ENCODE measurements at regions not wholly inside any gene's neighbourhood (a gene's known extent, or its start where the extent isn't known, plus 50 kb on each side); places are given as distances from the start of the nearest gene placed in this dataset.

DNA sequence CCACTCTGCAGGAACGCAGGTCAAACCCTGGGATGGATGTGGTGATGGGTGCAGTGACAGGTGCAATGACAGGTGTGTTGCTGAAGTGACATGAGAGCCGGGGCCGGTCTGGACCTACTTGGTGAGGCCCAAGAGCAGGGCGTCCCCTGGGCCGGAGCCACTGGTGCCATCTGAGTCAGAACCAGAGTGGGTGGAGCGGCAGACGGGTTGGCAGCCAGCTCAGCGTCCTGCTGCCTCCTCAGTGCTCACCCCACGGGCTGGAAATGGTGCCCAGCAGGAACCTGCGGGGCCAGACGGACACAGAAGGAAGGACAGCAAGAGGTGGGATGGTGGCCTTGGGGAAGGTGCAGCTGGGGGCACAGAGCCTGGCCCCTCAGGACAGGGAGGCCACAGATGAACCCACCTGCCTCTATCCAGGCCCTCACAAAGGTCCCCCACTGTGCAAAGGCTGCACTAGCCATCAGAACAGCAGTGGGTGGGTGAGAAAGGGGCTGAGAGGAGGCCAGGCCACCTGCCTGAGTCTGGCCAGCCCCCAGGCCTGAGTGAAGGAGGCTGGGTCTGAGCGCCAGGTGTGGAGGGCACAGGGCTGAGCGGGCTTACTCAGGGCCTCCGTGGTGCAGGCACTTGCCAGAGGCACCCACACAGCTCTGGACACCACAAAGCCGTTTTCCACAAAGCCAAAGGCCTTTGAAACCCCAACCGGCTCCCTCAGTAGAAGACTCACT lies 129.0 kb upstream of the PPP2R2D start:
- H3K27me3 Mint-ChIP-seq: peaks cover 10% of the 10 kb centered on the region
- no peak for DNase-seq (ENCODE audit: low spot score in 2 of 2)
- ATAC-seq (replicated peaks; ENCODE audit: extremely low read depth, poor library complexity, severe bottlenecking): no peak
- H3K36me3 Mint-ChIP-seq (ENCODE audit: insufficient read depth): no peaks in the 10 kb centered on the region
- H3K4me1 Mint-ChIP-seq: no peaks in the 10 kb centered on the region
- H3K4me3 Mint-ChIP-seq: no peak overlapping the region
- peaks cover 5% of the 10 kb centered on the region for H3K9me3 Mint-ChIP-seq
- no peak overlapping the region for H3K27ac Mint-ChIP-seq (ENCODE audit: low read depth)

DNA sequence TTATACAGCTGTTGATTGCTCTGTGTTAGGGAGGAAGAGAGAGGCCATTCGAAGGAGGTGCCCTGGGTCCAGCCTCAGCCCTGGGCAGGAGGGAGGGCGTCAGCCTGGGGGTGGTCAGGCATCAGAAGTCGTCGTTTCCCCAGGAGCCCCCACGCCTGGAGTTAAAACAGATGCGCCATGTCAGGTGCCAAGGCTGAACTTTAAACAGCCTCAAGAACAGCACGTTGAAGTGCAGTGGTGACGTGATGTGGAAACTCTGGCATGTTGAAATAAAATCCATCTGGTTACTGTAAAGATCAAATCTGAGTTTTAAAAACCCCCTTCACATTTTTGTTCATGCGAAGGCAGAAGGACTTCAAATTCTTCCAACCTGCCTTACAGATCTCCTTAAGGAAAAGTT lies 128.4 kb upstream of the PPP2R2D start:
- H3K9me3 Mint-ChIP-seq: peaks cover 11% of the 10 kb centered on the region
- no peaks in the 10 kb centered on the region for H3K4me1 Mint-ChIP-seq
- no peaks in the 10 kb centered on the region for H3K36me3 Mint-ChIP-seq (ENCODE audit: insufficient read depth)
- H3K4me3 Mint-ChIP-seq: no peak overlapping the region
- ATAC-seq (replicated peaks; ENCODE audit: extremely low read depth, poor library complexity, severe bottlenecking): no peak
- no peak for DNase-seq (ENCODE audit: low spot score in 2 of 2)
- peaks cover 10% of the 10 kb centered on the region for H3K27me3 Mint-ChIP-seq
- peak overlapping the region; percentile 66 for H3K27ac Mint-ChIP-seq (ENCODE audit: low read depth)

DNA sequence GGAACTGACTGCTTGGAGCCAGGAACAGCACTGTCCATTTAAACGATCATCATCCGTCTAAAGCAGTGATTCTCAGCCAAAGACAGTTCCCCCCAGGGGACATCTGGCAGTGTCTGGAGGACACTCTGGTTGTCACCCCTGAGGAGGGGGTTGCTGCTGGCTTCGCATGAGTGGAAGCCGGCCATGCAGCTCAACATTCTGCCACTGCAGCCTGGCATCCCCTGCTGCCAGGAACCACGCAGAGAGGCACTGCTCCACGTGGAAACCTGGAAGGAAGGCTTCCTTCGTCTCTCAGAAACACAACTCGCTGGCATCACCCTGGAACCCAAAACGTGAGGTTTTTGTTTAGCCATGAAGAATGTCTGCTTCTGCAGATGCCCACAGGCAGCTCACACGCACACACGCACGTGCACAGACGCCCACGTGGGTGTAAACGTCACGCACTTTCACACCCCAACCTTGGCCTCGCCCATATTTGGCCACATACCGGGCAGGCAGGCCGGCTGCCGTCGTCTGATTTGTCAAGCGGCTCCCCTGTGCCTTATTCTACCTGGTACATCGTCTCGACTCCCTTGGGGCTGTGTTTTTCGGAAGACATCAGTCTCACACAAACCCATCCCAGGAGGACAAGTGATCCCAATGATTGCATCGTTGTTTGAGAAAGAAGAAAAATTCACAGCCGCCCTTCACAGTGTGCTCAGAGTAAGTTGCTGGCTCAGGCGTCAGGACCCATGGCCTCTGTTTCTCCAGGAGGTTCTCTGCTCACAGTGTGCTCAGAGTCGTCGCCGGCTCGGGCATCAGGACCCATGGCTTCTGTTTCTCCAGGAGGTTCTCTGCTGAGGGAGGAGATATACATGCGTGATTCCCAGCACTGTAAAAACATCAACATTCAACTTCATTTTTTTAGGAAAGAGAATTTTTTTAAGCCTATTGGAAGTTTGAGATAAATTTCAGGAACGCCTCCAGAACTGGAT lies 127.2 kb upstream of the PPP2R2D start:
- H3K4me1 Mint-ChIP-seq: no peaks in the 10 kb centered on the region
- H3K9me3 Mint-ChIP-seq: peaks cover 18% of the 10 kb centered on the region
- no peaks in the 10 kb centered on the region for H3K36me3 Mint-ChIP-seq (ENCODE audit: insufficient read depth)
- H3K4me3 Mint-ChIP-seq: no peak overlapping the region
- H3K27ac Mint-ChIP-seq (ENCODE audit: low read depth): no peak overlapping the region
- no peak for ATAC-seq (replicated peaks; ENCODE audit: extremely low read depth, poor library complexity, severe bottlenecking)
- no peak for DNase-seq (ENCODE audit: low spot score in 2 of 2)
- peaks cover 10% of the 10 kb centered on the region for H3K27me3 Mint-ChIP-seq

DNA sequence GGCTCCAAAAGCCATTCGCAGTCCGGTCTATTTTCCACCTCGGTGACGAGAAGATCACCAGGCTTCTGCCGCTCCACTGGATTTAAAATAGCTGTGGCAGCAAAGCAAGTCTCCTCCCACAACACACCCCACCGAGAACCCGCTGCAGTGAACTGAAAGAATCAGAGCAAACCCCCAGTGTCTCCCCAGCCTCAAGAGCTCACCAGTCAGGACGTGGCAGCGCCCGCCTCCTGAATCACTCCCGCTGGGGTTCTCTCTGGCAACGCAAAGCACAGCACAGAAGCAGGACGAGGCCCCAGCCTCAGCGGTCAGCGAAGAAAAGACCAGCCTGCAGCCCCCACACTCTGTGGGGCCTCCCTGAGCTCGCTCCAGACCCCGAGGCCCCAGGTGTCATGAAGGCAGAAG lies 126.1 kb upstream of the PPP2R2D start:
- no peaks in the 10 kb centered on the region for H3K36me3 Mint-ChIP-seq (ENCODE audit: insufficient read depth)
- ATAC-seq (replicated peaks; ENCODE audit: extremely low read depth, poor library complexity, severe bottlenecking): no peak
- no peaks in the 10 kb centered on the region for H3K4me1 Mint-ChIP-seq
- H3K4me3 Mint-ChIP-seq: no peak overlapping the region
- peaks cover 11% of the 10 kb centered on the region for H3K27me3 Mint-ChIP-seq
- H3K27ac Mint-ChIP-seq (ENCODE audit: low read depth): no peak overlapping the region
- DNase-seq (ENCODE audit: low spot score in 2 of 2): no peak
- peaks cover 18% of the 10 kb centered on the region for H3K9me3 Mint-ChIP-seq

DNA sequence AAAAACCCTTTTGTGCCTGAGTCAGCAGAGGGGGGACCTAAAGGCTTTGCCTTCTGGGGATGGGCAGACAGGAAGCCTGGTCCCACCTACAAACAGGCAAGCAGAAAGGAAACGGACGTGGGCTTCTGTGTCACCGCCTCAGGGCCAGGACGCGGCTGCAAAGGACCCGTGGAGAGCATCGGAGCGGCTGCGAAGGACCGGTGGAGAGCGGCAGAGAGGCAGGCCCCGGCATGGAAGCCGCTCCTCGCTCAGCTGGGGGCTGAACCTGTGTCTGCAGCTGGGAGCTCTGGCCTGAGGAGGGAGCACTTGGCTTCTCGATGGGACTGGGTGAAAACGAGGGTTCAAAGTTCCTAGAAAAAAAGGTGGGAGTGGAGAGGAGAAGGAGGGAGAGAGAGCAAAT lies 125.4 kb upstream of the PPP2R2D start:
- DNase-seq (ENCODE audit: low spot score in 2 of 2) (no peak), ATAC-seq (replicated peaks; ENCODE audit: extremely low read depth, poor library complexity, severe bottlenecking) (no peak)
- no peaks in the 10 kb centered on the region for H3K36me3 Mint-ChIP-seq (ENCODE audit: insufficient read depth)
- H3K27me3 Mint-ChIP-seq: peaks cover 11% of the 10 kb centered on the region
- no peak overlapping the region for H3K27ac Mint-ChIP-seq (ENCODE audit: low read depth)
- no peaks in the 10 kb centered on the region for H3K4me1 Mint-ChIP-seq
- peaks cover 18% of the 10 kb centered on the region for H3K9me3 Mint-ChIP-seq
- no peak overlapping the region for H3K4me3 Mint-ChIP-seq

DNA sequence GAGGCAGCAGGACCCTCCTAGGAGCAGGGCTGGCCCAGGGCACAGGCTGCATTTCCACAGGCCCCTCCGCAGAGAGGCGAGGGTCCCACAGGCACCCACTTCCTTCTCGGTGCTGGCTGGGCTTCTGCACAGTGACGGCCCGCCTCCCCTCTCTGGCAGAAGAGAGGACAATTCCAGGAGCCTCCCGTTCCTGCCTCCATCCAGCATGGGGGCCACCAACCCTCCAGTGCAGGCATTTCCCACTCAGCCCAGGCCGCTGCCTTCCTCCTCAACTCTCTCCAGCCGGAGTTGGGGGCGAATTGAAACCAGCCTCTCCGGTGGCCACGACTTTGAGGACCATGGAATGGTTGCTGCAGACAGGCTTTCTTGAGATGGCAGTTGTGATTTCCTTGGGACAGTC lies 125.0 kb upstream of the PPP2R2D start:
- Mint-ChIP-seq H3K27ac (ENCODE audit: low read depth) (no peak overlapping the region), H3K4me3 (no peak overlapping the region), H3K27me3 (peaks cover 12% of the 10 kb centered on the region), H3K36me3 (ENCODE audit: insufficient read depth) (no peaks in the 10 kb centered on the region), H3K4me1 (no peaks in the 10 kb centered on the region), H3K9me3 (peaks cover 18% of the 10 kb centered on the region)
- ATAC-seq (replicated peaks; ENCODE audit: extremely low read depth, poor library complexity, severe bottlenecking): no peak
- DNase-seq (ENCODE audit: low spot score in 2 of 2): no peak

DNA sequence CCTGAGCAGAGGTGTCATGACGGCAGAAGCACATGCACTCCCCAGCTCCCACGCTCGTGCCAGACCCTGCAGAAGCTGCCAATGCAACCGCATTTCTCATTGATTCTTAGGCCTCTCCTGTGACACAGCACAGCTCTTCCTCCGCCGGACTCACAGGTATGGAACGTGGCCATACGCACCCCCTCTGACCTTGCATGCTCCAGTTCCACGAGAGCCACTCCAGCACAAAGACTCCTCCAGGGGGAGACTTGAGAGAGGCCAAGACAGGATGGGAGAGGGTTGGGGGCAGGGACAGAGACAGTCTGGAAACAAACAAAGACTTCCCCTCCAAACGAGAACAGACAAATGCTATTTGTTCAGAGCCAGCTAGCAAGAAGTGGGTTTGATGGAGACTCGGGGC lies 124.3 kb upstream of the PPP2R2D start:
- Mint-ChIP-seq H3K27me3 (peaks cover 19% of the 10 kb centered on the region), H3K4me3 (no peak overlapping the region), H3K9me3 (peaks cover 18% of the 10 kb centered on the region), H3K36me3 (ENCODE audit: insufficient read depth) (no peaks in the 10 kb centered on the region), H3K27ac (ENCODE audit: low read depth) (no peak overlapping the region), H3K4me1 (no peaks in the 10 kb centered on the region)
- no peak for DNase-seq (ENCODE audit: low spot score in 2 of 2)
- ATAC-seq (replicated peaks; ENCODE audit: extremely low read depth, poor library complexity, severe bottlenecking): no peak

DNA sequence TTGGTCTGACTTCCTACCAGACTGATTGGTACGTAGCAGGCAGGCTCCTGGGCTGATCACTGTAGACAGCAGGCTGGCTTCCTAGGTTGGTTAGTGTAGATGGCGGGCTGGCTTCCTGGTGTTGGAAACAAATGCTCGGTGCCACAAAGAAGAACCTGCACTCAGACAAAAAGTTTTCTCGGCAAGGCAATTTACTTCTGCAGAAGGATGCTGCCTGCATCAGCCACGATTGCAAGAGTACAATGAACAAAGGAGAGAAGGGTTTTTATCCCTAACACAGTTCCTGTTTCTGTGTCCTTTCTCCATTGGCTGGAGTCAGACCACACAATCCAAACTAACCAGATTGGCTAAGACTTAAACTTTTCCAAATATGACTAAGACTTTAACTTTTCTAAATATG lies 123.6 kb upstream of the PPP2R2D start:
- DNase-seq (ENCODE audit: low spot score in 2 of 2): no peak
- Mint-ChIP-seq H3K27me3 (peaks cover 26% of the 10 kb centered on the region), H3K4me1 (no peaks in the 10 kb centered on the region), H3K4me3 (no peak overlapping the region), H3K27ac (ENCODE audit: low read depth) (no peak overlapping the region), H3K9me3 (peaks cover 18% of the 10 kb centered on the region), H3K36me3 (ENCODE audit: insufficient read depth) (no peaks in the 10 kb centered on the region)
- ATAC-seq (replicated peaks; ENCODE audit: extremely low read depth, poor library complexity, severe bottlenecking): no peak

DNA sequence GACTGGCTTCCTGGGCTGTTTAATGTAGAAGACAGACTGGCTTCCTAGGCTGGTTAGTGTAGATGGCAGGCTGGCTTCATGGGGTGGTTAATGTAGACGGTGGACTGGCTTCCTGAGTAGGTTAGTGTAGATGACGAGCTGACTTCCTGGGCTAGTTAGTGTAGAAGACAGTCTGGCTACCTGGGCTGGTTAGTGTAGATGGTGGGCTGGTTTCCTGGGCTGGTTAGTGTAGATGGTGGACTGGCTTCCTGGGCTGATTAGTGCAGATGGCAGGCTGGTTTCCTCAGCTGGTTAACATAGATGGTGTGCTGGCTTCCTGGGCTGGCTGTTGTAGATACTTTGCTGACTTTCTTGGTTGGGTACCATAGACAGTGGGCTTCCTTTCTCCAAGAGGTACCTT lies 122.9 kb upstream of the PPP2R2D start:
- H3K9me3 Mint-ChIP-seq: peaks cover 18% of the 10 kb centered on the region
- no peaks in the 10 kb centered on the region for H3K36me3 Mint-ChIP-seq (ENCODE audit: insufficient read depth)
- no peaks in the 10 kb centered on the region for H3K4me1 Mint-ChIP-seq
- no peak for DNase-seq (ENCODE audit: low spot score in 2 of 2)
- no peak overlapping the region for H3K27ac Mint-ChIP-seq (ENCODE audit: low read depth)
- H3K27me3 Mint-ChIP-seq: peaks cover 33% of the 10 kb centered on the region
- ATAC-seq (replicated peaks; ENCODE audit: extremely low read depth, poor library complexity, severe bottlenecking): no peak
- H3K4me3 Mint-ChIP-seq: no peak overlapping the region

DNA sequence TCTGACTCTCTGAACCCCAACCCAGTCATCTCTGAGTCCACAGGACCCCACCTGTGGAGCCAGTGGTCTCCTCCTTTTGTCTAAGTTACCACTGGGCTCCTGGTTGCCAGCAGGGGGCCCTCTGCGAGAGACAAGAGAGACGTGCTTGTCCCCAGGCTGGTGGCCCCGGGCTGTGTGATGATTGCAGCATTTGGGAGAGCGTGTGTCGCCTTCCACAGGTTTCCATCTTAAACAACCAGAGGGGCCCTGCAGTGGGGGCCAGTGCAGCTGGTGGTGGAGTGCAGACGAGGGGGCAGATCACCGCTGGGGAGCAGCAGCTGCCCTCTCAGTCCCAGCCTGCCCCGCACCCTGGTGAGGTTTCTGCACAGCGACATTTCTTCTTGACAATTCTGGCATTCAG lies 122.4 kb upstream of the PPP2R2D start:
- H3K27ac Mint-ChIP-seq (ENCODE audit: low read depth): no peak overlapping the region
- ATAC-seq (replicated peaks; ENCODE audit: extremely low read depth, poor library complexity, severe bottlenecking) (no peak), DNase-seq (ENCODE audit: low spot score in 2 of 2) (no peak)
- H3K9me3 Mint-ChIP-seq: peaks cover 18% of the 10 kb centered on the region
- H3K27me3 Mint-ChIP-seq: peaks cover 35% of the 10 kb centered on the region
- no peaks in the 10 kb centered on the region for H3K36me3 Mint-ChIP-seq (ENCODE audit: insufficient read depth)
- H3K4me3 Mint-ChIP-seq: no peak overlapping the region
- H3K4me1 Mint-ChIP-seq: no peaks in the 10 kb centered on the region

DNA sequence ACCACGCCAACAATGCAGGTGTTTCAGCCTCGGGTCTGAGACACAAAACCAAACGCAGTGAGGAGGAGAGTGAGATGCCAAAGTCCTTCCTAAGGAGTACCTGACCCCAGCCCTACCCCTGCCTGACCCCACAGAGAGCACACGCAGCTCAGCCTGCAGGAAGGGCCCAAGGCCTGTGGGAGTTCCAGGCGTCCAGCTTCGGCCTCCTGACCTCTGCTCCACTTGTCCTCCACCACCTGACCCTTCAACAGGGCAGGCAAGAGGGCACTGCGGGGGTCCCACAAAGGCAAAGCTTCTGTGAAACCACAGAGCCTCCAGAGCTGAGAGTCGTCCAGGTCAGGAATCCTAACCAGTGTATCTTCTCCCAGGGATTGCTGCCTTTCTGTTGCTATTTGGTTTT lies 122.0 kb upstream of the PPP2R2D start:
- H3K9me3 Mint-ChIP-seq: peaks cover 18% of the 10 kb centered on the region
- ATAC-seq (replicated peaks; ENCODE audit: extremely low read depth, poor library complexity, severe bottlenecking) (no peak), DNase-seq (ENCODE audit: low spot score in 2 of 2) (no peak)
- no peak overlapping the region for H3K27ac Mint-ChIP-seq (ENCODE audit: low read depth)
- H3K27me3 Mint-ChIP-seq: peaks cover 35% of the 10 kb centered on the region
- H3K4me3 Mint-ChIP-seq: no peak overlapping the region
- H3K36me3 Mint-ChIP-seq (ENCODE audit: insufficient read depth): no peaks in the 10 kb centered on the region
- no peaks in the 10 kb centered on the region for H3K4me1 Mint-ChIP-seq

DNA sequence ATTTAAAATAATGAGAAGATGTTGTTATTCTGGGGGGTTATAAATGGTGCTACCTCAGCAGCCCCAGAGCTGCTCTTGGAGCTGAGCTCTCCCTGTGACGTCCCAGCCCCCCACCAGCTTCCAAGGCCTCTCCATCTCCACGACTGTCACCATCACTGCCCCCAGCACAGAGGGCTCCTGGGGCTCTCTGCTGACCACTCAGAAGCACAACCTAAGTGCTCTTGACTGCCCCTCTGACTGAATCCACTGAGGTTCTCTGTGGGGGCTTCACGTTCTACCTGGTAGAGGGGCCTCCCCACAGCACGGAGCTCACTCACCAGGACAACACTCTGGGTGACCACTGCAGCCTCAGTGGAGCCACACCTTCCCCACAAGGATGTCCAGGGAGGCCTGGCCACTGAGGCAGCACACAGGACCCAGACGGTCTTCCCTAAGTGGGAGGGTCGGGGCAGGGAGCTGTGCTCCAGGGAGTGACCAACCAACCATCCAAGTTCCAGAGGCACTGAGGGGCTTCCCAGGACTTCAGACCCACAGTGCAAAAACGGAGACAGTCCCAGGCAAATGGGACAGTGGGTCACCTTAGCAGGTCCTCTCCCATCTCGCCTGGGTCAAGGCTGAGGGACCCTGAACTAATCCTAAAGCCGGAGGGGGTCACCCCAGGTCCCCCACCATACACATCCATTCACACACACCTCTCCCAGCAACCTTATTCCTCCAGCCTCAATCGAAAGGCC lies 121.0 kb upstream of the PPP2R2D start:
- ATAC-seq (replicated peaks; ENCODE audit: extremely low read depth, poor library complexity, severe bottlenecking) (no peak), DNase-seq (ENCODE audit: low spot score in 2 of 2) (no peak)
- Mint-ChIP-seq H3K9me3 (peaks cover 18% of the 10 kb centered on the region), H3K27me3 (peaks cover 35% of the 10 kb centered on the region), H3K4me3 (no peak overlapping the region), H3K27ac (ENCODE audit: low read depth) (no peak overlapping the region), H3K36me3 (ENCODE audit: insufficient read depth) (no peaks in the 10 kb centered on the region), H3K4me1 (no peaks in the 10 kb centered on the region)
